ENCODE measurements at regions not wholly inside any gene's neighbourhood (a gene's known extent, or its start where the extent isn't known, plus 50 kb on each side); places are given as distances from the start of the nearest gene placed in this dataset.

- no peak for TF ChIP-seq POLR2A (IDR thresholded peaks at IDR 0.05)
- TF ChIP-seq CTCF (IDR thresholded peaks at IDR 0.05) = no peak
Measured at GRCh38 chrX:13110433-13111324, 66.3 kb upstream of the FAM9C start.
